Activated CD8-positive, alpha-beta T cell treated with anti-CD3 and anti-CD28 coated beads for 36 hours (primary cell): ENCODE measurements at regions not wholly inside any gene's neighbourhood (a gene's known extent, or its start where the extent isn't known, plus 50 kb on each side); places are given as distances from the start of the nearest gene placed in this dataset.
"Not testable (repeated sequence)": the region's sequence is repeated elsewhere in the genome, so short reads cannot be mapped to it uniquely, and the experiment has no call there.

Source experiments
- ATAC-seq: fragments of 200-7000 bp; cut with Tn5 transposase; one replicate; pipeline ENCODE4 v1.10.0; 2021; ENCODE audit warnings: mild to moderate bottlenecking, moderate library complexity
- CTCF ChIA-PET: fragments of 350-600 bp; sonication (Branson Sonifier 250); formaldehyde crosslinking; loops from one replicate; lab custom pipeline; 2021; ENCODE audit warnings: antibody characterized with exemption; lab: Charles Lee
- POLR2A ChIA-PET: fragments of 350-600 bp; sonication (Branson Sonifier 250); formaldehyde crosslinking; loops from one replicate; lab custom pipeline; 2021; ENCODE audit warnings: antibody characterized with exemption; lab: Charles Lee
- DNase-seq: peaks from one replicate; pipeline ENCODE4 v3.0.0-alpha.2; 2020
- H3K27ac Mint-ChIP-seq: one replicate; pipeline ENCODE4 v1.8.0; 2021; ENCODE audit warnings: mild to moderate bottlenecking, mixed read lengths
- H3K27me3 Mint-ChIP-seq: one replicate; pipeline ENCODE4 v1.8.0; 2021; ENCODE audit warnings: mixed read lengths
- H3K36me3 Mint-ChIP-seq: one replicate; pipeline ENCODE4 v1.8.0; 2021; ENCODE audit warnings: low read depth, mixed read lengths
- H3K4me1 Mint-ChIP-seq: one replicate; pipeline ENCODE4 v1.8.0; 2021; ENCODE audit warnings: low read depth, mixed read lengths
- H3K4me3 Mint-ChIP-seq: one replicate; pipeline ENCODE4 v1.8.0; 2021; ENCODE audit warnings: mild to moderate bottlenecking, moderate library complexity, mixed read lengths
- H3K9me3 Mint-ChIP-seq: one replicate; pipeline ENCODE4 v1.8.0; 2021; ENCODE audit warnings: mixed read lengths
- CTCF ChIP-seq: fragments of 200-600 bp; IDR thresholded peaks from one replicate; pipeline ENCODE4 v1.8.0; 2022; ENCODE audit warnings: antibody characterized with exemption, mild to moderate bottlenecking
- intact Hi-C: fragments of 100-400 bp; cut with micrococcal nuclease; formaldehyde crosslinking; loops from one replicate; pipeline ENCODE4 v1.10.0; 2022

GRCh38 chr12:74391283-74391682 is 146.4 kb upstream of the ATXN7L3B start:
- TF ChIP-seq CTCF: no peak
- H3K27ac Mint-ChIP-seq: no peak overlapping the region
- ChIA-PET POLR2A (no interaction called here), CTCF (no interaction called here)
- no peak for DNase-seq
- H3K9me3 Mint-ChIP-seq: no peaks in the 10 kb centered on the region
- intact Hi-C loops: no loop called here
- no peak for ATAC-seq
- H3K4me1 Mint-ChIP-seq: no peaks in the 10 kb centered on the region
- H3K36me3 Mint-ChIP-seq: no peaks in the 10 kb centered on the region
- no peaks in the 10 kb centered on the region for H3K27me3 Mint-ChIP-seq
- no peak overlapping the region for H3K4me3 Mint-ChIP-seq

- no peak for TF ChIP-seq CTCF
- ChIA-PET CTCF (no interaction called here), POLR2A (no interaction called here)
- no peak for DNase-seq
- Mint-ChIP-seq H3K36me3 (no peaks in the 10 kb centered on the region), H3K27me3 (no peaks in the 10 kb centered on the region), H3K4me3 (no peak overlapping the region), H3K4me1 (no peaks in the 10 kb centered on the region), H3K9me3 (no peaks in the 10 kb centered on the region), H3K27ac (no peak overlapping the region)
- ATAC-seq: no peak
- intact Hi-C loops: no loop called here
Measured at GRCh38 chr12:74393272-74393671, 144.4 kb upstream of the ATXN7L3B start.

GRCh38 chr12:74394647-74395046 is 143.0 kb upstream of the ATXN7L3B start:
- Mint-ChIP-seq H3K4me3 (no peak overlapping the region), H3K27ac (no peak overlapping the region), H3K4me1 (no peaks in the 10 kb centered on the region), H3K27me3 (no peaks in the 10 kb centered on the region), H3K36me3 (no peaks in the 10 kb centered on the region), H3K9me3 (no peaks in the 10 kb centered on the region)
- CTCF ChIA-PET: no interaction called here
- intact Hi-C loops: no loop called here
- DNase-seq (no peak), ATAC-seq (no peak)
- POLR2A ChIA-PET: no interaction called here
- no peak for TF ChIP-seq CTCF

- Mint-ChIP-seq H3K27ac (no peak overlapping the region), H3K27me3 (no peaks in the 10 kb centered on the region), H3K4me3 (no peak overlapping the region), H3K9me3 (no peaks in the 10 kb centered on the region), H3K36me3 (no peaks in the 10 kb centered on the region), H3K4me1 (peaks cover 2% of the 10 kb centered on the region)
- ChIA-PET CTCF (no interaction called here), POLR2A (no interaction called here)
- intact Hi-C loops: no loop called here
- no peak for TF ChIP-seq CTCF
- ATAC-seq (no peak), DNase-seq (no peak)
Measured at GRCh38 chr12:74401035-74401434, 136.6 kb upstream of the ATXN7L3B start.

- ATAC-seq (no peak), DNase-seq (no peak)
- H3K27me3 Mint-ChIP-seq: no peaks in the 10 kb centered on the region
- H3K36me3 Mint-ChIP-seq: no peaks in the 10 kb centered on the region
- no peak overlapping the region for H3K4me3 Mint-ChIP-seq
- intact Hi-C loops: no loop called here
- H3K4me1 Mint-ChIP-seq: peaks cover 2% of the 10 kb centered on the region
- H3K27ac Mint-ChIP-seq: no peak overlapping the region
- CTCF ChIA-PET: no interaction called here
- no peaks in the 10 kb centered on the region for H3K9me3 Mint-ChIP-seq
- TF ChIP-seq CTCF: no peak
- POLR2A ChIA-PET: no interaction called here
Measured at GRCh38 chr12:74401966-74402365, 135.7 kb upstream of the ATXN7L3B start.

GRCh38 chr12:74403221-74403470 is 134.5 kb upstream of the ATXN7L3B start:
- H3K4me1 Mint-ChIP-seq, ATAC-seq, POLR2A ChIA-PET, H3K4me3 Mint-ChIP-seq, H3K36me3 Mint-ChIP-seq, DNase-seq, H3K27me3 Mint-ChIP-seq, H3K27ac Mint-ChIP-seq, intact Hi-C loops, H3K9me3 Mint-ChIP-seq: not testable (repeated sequence)
- CTCF ChIA-PET: interaction anchor here (1.4 kb wide), 1 partner anchor 9 kb away, joined by 5 read pairs; no protein-coding TSS in a partner anchor
